A673 (cell line): ENCODE measurements at regions not wholly inside any gene's neighbourhood (a gene's known extent, or its start where the extent isn't known, plus 50 kb on each side); places are given as distances from the start of the nearest gene placed in this dataset.

ENCODE experiments used
- BruUV-seq: library from RNA; stranded (reverse); fragments of 400-500 nt; replicated peaks from 2 replicates; lab custom pipeline; 2021; lab: Mats Ljungman, UMichigan
- CTCF ChIA-PET: fragments of 300-600 bp; sonication (Branson Sonifier 250); formaldehyde crosslinking; loops from one replicate; lab custom pipeline; 2022; ENCODE audit warnings: antibody characterized with exemption; lab: Charles Lee
- POLR2A ChIA-PET: fragments of 300-600 bp; sonication (Branson Sonifier 250); formaldehyde crosslinking; loops from one replicate; lab custom pipeline; 2022; ENCODE audit warnings: antibody characterized with exemption; ENCODE audit not compliant: low non-redundant PET; lab: Charles Lee
- DNase-seq: peaks from one replicate; pipeline ENCODE4 v3.0.0-alpha.2; 2015; ENCODE audit warnings: low spot score
- H3K27ac ChIP-seq: fragments of 200-600 bp; sonication (generic); 2 replicates; pipeline ENCODE4 v1.5.1; 2016; ENCODE audit warnings: mixed run types, low read depth, mild to moderate bottlenecking, mixed read lengths, antibody characterized with exemption, low read length; ENCODE audit not compliant: poor library complexity, severe bottlenecking
- H3K27me3 ChIP-seq: fragments of 200-600 bp; sonication (generic); replicated peaks from 2 replicates; pipeline ENCODE4 v1.6.1; 2017; ENCODE audit warnings: mixed run types, low read depth, mild to moderate bottlenecking, mixed read lengths, antibody characterized with exemption, low read length; ENCODE audit not compliant: insufficient read depth, poor library complexity
- H3K36me3 ChIP-seq: fragments of 200-600 bp; sonication (generic); 2 replicates; pipeline ENCODE4 v1.6.1; 2016; ENCODE audit warnings: mixed run types, mild to moderate bottlenecking, mixed read lengths, antibody characterized with exemption, low read length; ENCODE audit not compliant: insufficient read depth, poor library complexity, severe bottlenecking
- H3K4me1 ChIP-seq: fragments of 200-600 bp; sonication (generic); 2 replicates; pipeline ENCODE4 v1.6.1; 2017; ENCODE audit warnings: mixed run types, mild to moderate bottlenecking, mixed read lengths, antibody characterized with exemption, low read length; ENCODE audit not compliant: insufficient read depth, poor library complexity, severe bottlenecking
- H3K4me3 ChIP-seq: fragments of 200-600 bp; sonication (generic); 2 replicates; pipeline ENCODE4 v1.5.1; 2016; ENCODE audit warnings: low read depth, mixed run types, mild to moderate bottlenecking, mixed read lengths, low read length; ENCODE audit not compliant: poor library complexity, severe bottlenecking
- H3K9me3 ChIP-seq: fragments of 200-600 bp; sonication (generic); 2 replicates; pipeline ENCODE4 v1.6.1; 2016; ENCODE audit warnings: mixed run types, low read depth, mild to moderate bottlenecking, mixed read lengths, antibody characterized with exemption, low read length; ENCODE audit not compliant: poor library complexity, severe bottlenecking
- CTCF ChIP-seq: fragments of 300-800, 200-600 bp; sonication (generic); conservative IDR thresholded peaks from 2 replicates; pipeline ENCODE4 v1.5.1; 2017; ENCODE audit warnings: low read depth, mild to moderate bottlenecking, antibody characterized with exemption, low read length, moderate library complexity, mixed read lengths
- EZH2 ChIP-seq: fragments of 200-600 bp; sonication (generic); IDR thresholded peaks from 2 replicates; pipeline ENCODE4 v1.6.1; 2017; ENCODE audit warnings: borderline replicate concordance, low read depth, mild to moderate bottlenecking, mixed read lengths, antibody characterized with exemption, low read length; ENCODE audit not compliant: poor library complexity, severe bottlenecking
- intact Hi-C: fragments of 100-400 bp; cut with micrococcal nuclease; formaldehyde crosslinking; loops from one replicate; pipeline ENCODE4 v1.10.0; 2022; ENCODE audit not compliant: unreplicated experiment

GRCh38 chr5:2257326-2258244, 374.9 kb upstream of the IRX4 start:
- H3K9me3 ChIP-seq = peaks cover 18% of the 10 kb centered on the region
- POLR2A ChIA-PET = no interaction called here
- BruUV-seq = no TSS peak
- H3K27ac ChIP-seq = no peak overlapping the region
- no peak for TF ChIP-seq CTCF
- TF ChIP-seq EZH2 = no peak
- H3K4me3 ChIP-seq = no peak overlapping the region
- H3K4me1 ChIP-seq = no peaks in the 10 kb centered on the region
- H3K36me3 ChIP-seq = no peaks in the 10 kb centered on the region
- no peaks in the 10 kb centered on the region for H3K27me3 ChIP-seq
- intact Hi-C loops = no loop called here
- DNase-seq = no peak
- CTCF ChIA-PET = no interaction called here

- DNase-seq = no peak
- H3K4me3 ChIP-seq = no peak overlapping the region
- intact Hi-C loops = no loop called here
- no peak overlapping the region for H3K27ac ChIP-seq
- peaks cover 18% of the 10 kb centered on the region for H3K9me3 ChIP-seq
- TF ChIP-seq CTCF (no peak), EZH2 (no peak)
- ChIA-PET POLR2A (no interaction called here), CTCF (no interaction called here)
- BruUV-seq = no TSS peak
- H3K36me3 ChIP-seq = no peaks in the 10 kb centered on the region
- no peaks in the 10 kb centered on the region for H3K27me3 ChIP-seq
- no peaks in the 10 kb centered on the region for H3K4me1 ChIP-seq
Measured at GRCh38 chr5:2256691-2257280, 374.1 kb upstream of the IRX4 start.

GRCh38 chr5:2255915-2256690, 373.4 kb upstream of the IRX4 start:
- DNase-seq = no peak
- Histone ChIP-seq H3K36me3 (no peaks in the 10 kb centered on the region), H3K27me3 (no peaks in the 10 kb centered on the region), H3K4me3 (no peak overlapping the region), H3K4me1 (no peaks in the 10 kb centered on the region), H3K9me3 (peaks cover 18% of the 10 kb centered on the region), H3K27ac (no peak overlapping the region)
- BruUV-seq = no TSS peak
- CTCF ChIA-PET = no interaction called here
- intact Hi-C loops = no loop called here
- POLR2A ChIA-PET = no interaction called here
- TF ChIP-seq EZH2 = no peak
- TF ChIP-seq CTCF = no peak
